Type B pancreatic cell (in vitro differentiated cells): ENCODE measurements at regions not wholly inside any gene's neighbourhood (a gene's known extent, or its start where the extent isn't known, plus 50 kb on each side); places are given as distances from the start of the nearest gene placed in this dataset.
A peak's percentile ranks its signal among the peaks of the same experiment; 100 is the strongest.

Experiments
- DNase-seq: peaks from one replicate; pipeline ENCODE4 v3.0.0; 2021; ENCODE audit warnings: mixed read lengths; ENCODE audit not compliant: unreplicated experiment; ENCODE audit errors: extremely low spot score
- H3K27ac Mint-ChIP-seq: 2 replicates; pipeline ENCODE4 v1.8.0; 2021; ENCODE audit warnings: mild to moderate bottlenecking, mixed read lengths
- H3K27me3 Mint-ChIP-seq: 2 replicates; pipeline ENCODE4 v1.8.0; 2021; ENCODE audit warnings: mixed read lengths
- H3K36me3 Mint-ChIP-seq: 2 replicates; pipeline ENCODE4 v1.8.0; 2021; ENCODE audit warnings: mixed read lengths
- H3K4me1 Mint-ChIP-seq: one replicate; pipeline ENCODE4 v1.8.0; 2021; ENCODE audit warnings: mixed read lengths; ENCODE audit not compliant: unreplicated experiment
- H3K4me3 Mint-ChIP-seq: 2 replicates; pipeline ENCODE4 v1.8.0; 2021; ENCODE audit warnings: mild to moderate bottlenecking, mixed read lengths
- H3K9me3 Mint-ChIP-seq: 2 replicates; pipeline ENCODE4 v1.8.0; 2021; ENCODE audit warnings: mixed read lengths
- CTCF ChIP-seq: fragments of 200-600 bp; sonication (generic); conservative IDR thresholded peaks from 2 replicates; pipeline ENCODE4 v1.5.0; 2021; ENCODE audit warnings: antibody characterized with exemption, mild to moderate bottlenecking

GRCh38 chr12:116495260-116495659 lies 63.9 kb upstream of the MAP1LC3B2 start:
- Mint-ChIP-seq H3K4me1 (peaks cover 3% of the 10 kb centered on the region), H3K27ac (no peak overlapping the region)
- no peak for DNase-seq

GRCh38 chr12:116497051-116497591 lies 62.1 kb upstream of the MAP1LC3B2 start:
- no peaks in the 10 kb centered on the region for H3K36me3 Mint-ChIP-seq
- DNase-seq, result no peak
- H3K27me3 Mint-ChIP-seq, result no peaks in the 10 kb centered on the region
- peaks cover 8% of the 10 kb centered on the region for H3K4me1 Mint-ChIP-seq
- no peak for TF ChIP-seq CTCF
- H3K4me3 Mint-ChIP-seq, result no peak overlapping the region
- no peak overlapping the region for H3K27ac Mint-ChIP-seq
- peaks cover 6% of the 10 kb centered on the region for H3K9me3 Mint-ChIP-seq

More at GRCh38 chr12:116495260-116495659, 63.9 kb upstream of the MAP1LC3B2 start:
- TF ChIP-seq CTCF, result no peak
- Mint-ChIP-seq H3K27me3 (no peaks in the 10 kb centered on the region), H3K4me3 (no peak overlapping the region), H3K36me3 (peaks cover 4% of the 10 kb centered on the region), H3K9me3 (peaks cover 6% of the 10 kb centered on the region)

GRCh38 chr12:116498471-116498870 lies 60.7 kb upstream of the MAP1LC3B2 start:
- no peaks in the 10 kb centered on the region for H3K9me3 Mint-ChIP-seq
- DNase-seq, result no peak
- H3K4me3 Mint-ChIP-seq, result no peak overlapping the region
- no peaks in the 10 kb centered on the region for H3K27me3 Mint-ChIP-seq
- no peaks in the 10 kb centered on the region for H3K36me3 Mint-ChIP-seq
- TF ChIP-seq CTCF, result no peak
- H3K27ac Mint-ChIP-seq, result no peak overlapping the region
- peaks cover 19% of the 10 kb centered on the region for H3K4me1 Mint-ChIP-seq

GRCh38 chr12:116502141-116502725 lies 56.9 kb upstream of the MAP1LC3B2 start:
- Mint-ChIP-seq H3K4me3 (no peak overlapping the region), H3K27ac (peak overlapping the region; percentile 82), H3K9me3 (no peaks in the 10 kb centered on the region), H3K36me3 (no peaks in the 10 kb centered on the region), H3K4me1 (peaks cover 33% of the 10 kb centered on the region), H3K27me3 (peaks cover 8% of the 10 kb centered on the region)
- no peak for DNase-seq
- no peak for TF ChIP-seq CTCF

GRCh38 chr12:116502989-116503496 lies 56.1 kb upstream of the MAP1LC3B2 start:
- peak overlapping the region; percentile 49 for H3K4me3 Mint-ChIP-seq
- peaks cover 36% of the 10 kb centered on the region for H3K4me1 Mint-ChIP-seq
- no peak for DNase-seq
- no peaks in the 10 kb centered on the region for H3K9me3 Mint-ChIP-seq
- H3K27ac Mint-ChIP-seq, result peak overlapping the region; percentile 82
- peaks cover 11% of the 10 kb centered on the region for H3K27me3 Mint-ChIP-seq
- no peak for TF ChIP-seq CTCF
- no peaks in the 10 kb centered on the region for H3K36me3 Mint-ChIP-seq
